NB4 (cell line): ENCODE measurements at regions not wholly inside any gene's neighbourhood (a gene's known extent, or its start where the extent isn't known, plus 50 kb on each side); places are given as distances from the start of the nearest gene placed in this dataset.

Experiments
- DNase-seq: peaks from one replicate; pipeline ENCODE4 v3.0.0; 2010; ENCODE audit warnings: low read depth
- H3K4me3 ChIP-seq: one replicate; pipeline ENCODE4 v1.5.1; 2011; ENCODE audit warnings: mild to moderate bottlenecking, low read depth, low read length, moderate library complexity
- CTCF ChIP-seq: IDR thresholded peaks from one replicate; pipeline ENCODE4 v1.5.1; 2012; ENCODE audit warnings: low read depth, low read length
- MAX ChIP-seq: IDR thresholded peaks from 2 replicates; pipeline ENCODE4 v1.6.1; 2011; ENCODE audit warnings: low read depth, low read length
- MYC ChIP-seq: IDR thresholded peaks from 2 replicates; pipeline ENCODE4 v1.6.1; 2011; ENCODE audit warnings: low read depth, low read length
- POLR2A ChIP-seq: IDR thresholded peaks from 2 replicates; pipeline ENCODE4 v1.6.1; 2011; ENCODE audit warnings: mild to moderate bottlenecking; ENCODE audit not compliant: insufficient read length; ENCODE audit errors: extremely low read depth

GRCh38 chr2:120609826-120610395 lies 125.8 kb upstream of the GLI2 start:
- DNase-seq = no peak
- H3K4me3 ChIP-seq = no peak overlapping the region
- TF ChIP-seq MYC = no peak
- TF ChIP-seq CTCF = no peak
- no peak for TF ChIP-seq POLR2A
- TF ChIP-seq MAX = no peak

GRCh38 chr2:120611016-120611415 lies 124.7 kb upstream of the GLI2 start:
- DNase-seq = no peak
- H3K4me3 ChIP-seq = no peak overlapping the region
- TF ChIP-seq MYC (no peak), CTCF (no peak), POLR2A (no peak), MAX (no peak)

GRCh38 chr2:120611961-120612360 lies 123.7 kb upstream of the GLI2 start:
- DNase-seq = no peak
- TF ChIP-seq MYC (no peak), CTCF (no peak), POLR2A (no peak), MAX (no peak)
- no peak overlapping the region for H3K4me3 ChIP-seq

- no peak overlapping the region for H3K4me3 ChIP-seq
- TF ChIP-seq CTCF (no peak), MAX (no peak), POLR2A (no peak), MYC (no peak)
- no peak for DNase-seq
Observed at GRCh38 chr2:120612471-120612870, 123.2 kb upstream of the GLI2 start.

- H3K4me3 ChIP-seq = no peak overlapping the region
- DNase-seq = no peak
- TF ChIP-seq MYC (no peak), MAX (no peak), CTCF (no peak), POLR2A (no peak)
Observed at GRCh38 chr2:120612931-120613330, 122.7 kb upstream of the GLI2 start.
